GM19240 (cell line): ENCODE measurements at regions not wholly inside any gene's neighbourhood (a gene's known extent, or its start where the extent isn't known, plus 50 kb on each side); places are given as distances from the start of the nearest gene placed in this dataset.

ENCODE experiments used
- DNase-seq: peaks from one replicate; pipeline ENCODE4 v3.0.0; 2011; ENCODE audit warnings: low spot score; ENCODE audit not compliant: insufficient read length

GRCh38 chr4:10179957-10180602 is 63.5 kb upstream of the WDR1 start:
- DNase-seq: no peak

GRCh38 chr4:10178763-10179162 is 62.2 kb upstream of the WDR1 start:
- no peak for DNase-seq

- no peak for DNase-seq
These were observed 59.0 kb upstream of the WDR1 start for GRCh38 chr4:10175626-10176025.

- DNase-seq: no peak
These were observed 57.5 kb upstream of the WDR1 start for GRCh38 chr4:10173754-10174749.

- no peak for DNase-seq
These were observed 56.6 kb upstream of the WDR1 start for GRCh38 chr4:10173037-10173753.

- no peak for DNase-seq
These were observed 55.8 kb upstream of the WDR1 start for GRCh38 chr4:10172278-10172921.

- DNase-seq: no peak
These were observed 54.5 kb upstream of the WDR1 start for GRCh38 chr4:10171055-10171454.

GRCh38 chr4:10169839-10170387 is 53.3 kb upstream of the WDR1 start:
- no peak for DNase-seq

GRCh38 chr4:10168151-10168550 is 51.6 kb upstream of the WDR1 start:
- DNase-seq: no peak

GRCh38 chr4:10167201-10167600 is 50.6 kb upstream of the WDR1 start:
- no peak for DNase-seq
